Activated CD8-positive, alpha-beta memory T cell treated with anti-CD3 and anti-CD28 coated beads, Interleukin-2, amount 10 ng/mL, durations not matched to agents 7 days and 5 days (primary cell): ENCODE measurements at regions not wholly inside any gene's neighbourhood (a gene's known extent, or its start where the extent isn't known, plus 50 kb on each side); places are given as distances from the start of the nearest gene placed in this dataset.
"Not testable (repeated sequence)": the region's sequence is repeated elsewhere in the genome, so short reads cannot be mapped to it uniquely, and the experiment has no call there.

ENCODE experiments used
- ATAC-seq: fragments of 150-1000 bp; cut with Tn5 transposase; one replicate; pipeline ENCODE4 v1.10.0; 2021; ENCODE audit warnings: moderate library complexity
- CTCF ChIA-PET: fragments of 350-600 bp; sonication (Branson Sonifier 250); formaldehyde crosslinking; loops from one replicate; lab custom pipeline; 2021; ENCODE audit warnings: antibody characterized with exemption; lab: Charles Lee
- DNase-seq: peaks from one replicate; pipeline ENCODE4 v3.0.0-alpha.2; 2020
- H3K27ac Mint-ChIP-seq: one replicate; pipeline ENCODE4 v1.8.0; 2021; ENCODE audit warnings: mild to moderate bottlenecking, mixed read lengths
- H3K27me3 Mint-ChIP-seq: one replicate; pipeline ENCODE4 v1.8.0; 2021; ENCODE audit warnings: mixed read lengths
- H3K36me3 Mint-ChIP-seq: one replicate; pipeline ENCODE4 v1.8.0; 2021; ENCODE audit warnings: mild to moderate bottlenecking, mixed read lengths
- H3K4me1 Mint-ChIP-seq: one replicate; pipeline ENCODE4 v1.8.0; 2021; ENCODE audit warnings: mixed read lengths
- H3K4me3 Mint-ChIP-seq: one replicate; pipeline ENCODE4 v1.8.0; 2021; ENCODE audit warnings: mild to moderate bottlenecking, moderate library complexity, mixed read lengths
- H3K9me3 Mint-ChIP-seq: one replicate; pipeline ENCODE4 v1.8.0; 2022; ENCODE audit warnings: low read depth, mixed read lengths

- H3K4me3 Mint-ChIP-seq, ATAC-seq, DNase-seq, H3K4me1 Mint-ChIP-seq, H3K27ac Mint-ChIP-seq, CTCF ChIA-PET, H3K36me3 Mint-ChIP-seq, H3K27me3 Mint-ChIP-seq, H3K9me3 Mint-ChIP-seq: not testable (repeated sequence)
These were observed 555.7 kb downstream of the TP53TG3F start for GRCh38 chr16:34014841-34015820.

GRCh38 chr16:34018277-34018676, 558.9 kb downstream of the TP53TG3F start:
- H3K9me3 Mint-ChIP-seq, result peaks cover 15% of the 10 kb centered on the region
- H3K4me3 Mint-ChIP-seq, H3K4me1 Mint-ChIP-seq, H3K27me3 Mint-ChIP-seq, ATAC-seq, H3K36me3 Mint-ChIP-seq, H3K27ac Mint-ChIP-seq, CTCF ChIA-PET, DNase-seq: not testable (repeated sequence)

GRCh38 chr16:34050787-34051320, 591.4 kb downstream of the TP53TG3F start:
- H3K27me3 Mint-ChIP-seq, result no peaks in the 10 kb centered on the region
- CTCF ChIA-PET, result no interaction called here

GRCh38 chr16:34054137-34054536, 594.7 kb downstream of the TP53TG3F start:
- peaks cover 7% of the 10 kb centered on the region for H3K36me3 Mint-ChIP-seq
- no peaks in the 10 kb centered on the region for H3K27me3 Mint-ChIP-seq
- DNase-seq, result no peak
- H3K9me3 Mint-ChIP-seq, result peaks cover 19% of the 10 kb centered on the region
- no peak overlapping the region for H3K4me3 Mint-ChIP-seq
- H3K4me1 Mint-ChIP-seq, result no peaks in the 10 kb centered on the region
- no peak overlapping the region for H3K27ac Mint-ChIP-seq
- CTCF ChIA-PET, result no interaction called here
- ATAC-seq, result no peak

More at GRCh38 chr16:34050787-34051320, 591.4 kb downstream of the TP53TG3F start:
- no peak overlapping the region for H3K27ac Mint-ChIP-seq
- DNase-seq (no peak), ATAC-seq (no peak)
- no peak overlapping the region for H3K4me3 Mint-ChIP-seq
- peaks cover 21% of the 10 kb centered on the region for H3K9me3 Mint-ChIP-seq
- H3K36me3 Mint-ChIP-seq, result peaks cover 7% of the 10 kb centered on the region
- H3K4me1 Mint-ChIP-seq, result no peaks in the 10 kb centered on the region

- peaks cover 7% of the 10 kb centered on the region for H3K36me3 Mint-ChIP-seq
- no peak overlapping the region for H3K27ac Mint-ChIP-seq
- CTCF ChIA-PET, result no interaction called here
- peaks cover 19% of the 10 kb centered on the region for H3K9me3 Mint-ChIP-seq
- no peak overlapping the region for H3K4me3 Mint-ChIP-seq
- H3K27me3 Mint-ChIP-seq, result no peaks in the 10 kb centered on the region
- ATAC-seq, result no peak
- H3K4me1 Mint-ChIP-seq, result no peaks in the 10 kb centered on the region
- DNase-seq, result no peak
These were observed 595.6 kb downstream of the TP53TG3F start for GRCh38 chr16:34054969-34055368.

- H3K27me3 Mint-ChIP-seq, H3K27ac Mint-ChIP-seq, DNase-seq, H3K4me3 Mint-ChIP-seq, ATAC-seq, H3K4me1 Mint-ChIP-seq, CTCF ChIA-PET: not testable (repeated sequence)
- Mint-ChIP-seq H3K9me3 (peaks cover 45% of the 10 kb centered on the region), H3K36me3 (peaks cover 28% of the 10 kb centered on the region)
These were observed 603.3 kb downstream of the TP53TG3F start for GRCh38 chr16:34062620-34063253.

GRCh38 chr16:34063498-34064157, 604.2 kb downstream of the TP53TG3F start:
- Mint-ChIP-seq H3K36me3 (peaks cover 28% of the 10 kb centered on the region), H3K9me3 (peaks cover 46% of the 10 kb centered on the region)
- H3K27ac Mint-ChIP-seq, ATAC-seq, DNase-seq, H3K4me1 Mint-ChIP-seq, H3K27me3 Mint-ChIP-seq, H3K4me3 Mint-ChIP-seq, CTCF ChIA-PET: not testable (repeated sequence)

- H3K27ac Mint-ChIP-seq, DNase-seq, H3K4me3 Mint-ChIP-seq, H3K4me1 Mint-ChIP-seq, CTCF ChIA-PET, H3K27me3 Mint-ChIP-seq, ATAC-seq: not testable (repeated sequence)
- H3K36me3 Mint-ChIP-seq, result peaks cover 28% of the 10 kb centered on the region
- peaks cover 48% of the 10 kb centered on the region for H3K9me3 Mint-ChIP-seq
These were observed 605.2 kb downstream of the TP53TG3F start for GRCh38 chr16:34064602-34065001.

- H3K27ac Mint-ChIP-seq, H3K27me3 Mint-ChIP-seq, DNase-seq, H3K4me1 Mint-ChIP-seq, ATAC-seq, H3K4me3 Mint-ChIP-seq, CTCF ChIA-PET: not testable (repeated sequence)
- peaks cover 24% of the 10 kb centered on the region for H3K9me3 Mint-ChIP-seq
- peaks cover 17% of the 10 kb centered on the region for H3K36me3 Mint-ChIP-seq
These were observed 610.3 kb downstream of the TP53TG3F start for GRCh38 chr16:34069731-34070130.

- CTCF ChIA-PET, result no interaction called here
- no peak overlapping the region for H3K4me3 Mint-ChIP-seq
- H3K27me3 Mint-ChIP-seq, result no peaks in the 10 kb centered on the region
- H3K36me3 Mint-ChIP-seq, result peaks cover 21% of the 10 kb centered on the region
- H3K27ac Mint-ChIP-seq, result no peak overlapping the region
- DNase-seq, result no peak
- ATAC-seq, result no peak
- no peaks in the 10 kb centered on the region for H3K4me1 Mint-ChIP-seq
- peaks cover 50% of the 10 kb centered on the region for H3K9me3 Mint-ChIP-seq
These were observed 619.3 kb downstream of the TP53TG3F start for GRCh38 chr16:34078691-34079090.

GRCh38 chr16:34085038-34085437, 625.6 kb downstream of the TP53TG3F start:
- CTCF ChIA-PET, H3K27ac Mint-ChIP-seq, H3K27me3 Mint-ChIP-seq, H3K4me1 Mint-ChIP-seq, ATAC-seq, DNase-seq, H3K4me3 Mint-ChIP-seq: not testable (repeated sequence)
- H3K36me3 Mint-ChIP-seq, result peaks cover 23% of the 10 kb centered on the region
- peaks cover 51% of the 10 kb centered on the region for H3K9me3 Mint-ChIP-seq

GRCh38 chr16:34095006-34095405, 635.6 kb downstream of the TP53TG3F start:
- H3K27ac Mint-ChIP-seq, DNase-seq, H3K4me1 Mint-ChIP-seq, ATAC-seq, CTCF ChIA-PET, H3K27me3 Mint-ChIP-seq, H3K4me3 Mint-ChIP-seq: not testable (repeated sequence)
- H3K9me3 Mint-ChIP-seq, result peaks cover 59% of the 10 kb centered on the region
- peaks cover 36% of the 10 kb centered on the region for H3K36me3 Mint-ChIP-seq

- H3K4me1 Mint-ChIP-seq, DNase-seq, ATAC-seq, H3K27me3 Mint-ChIP-seq, H3K4me3 Mint-ChIP-seq, CTCF ChIA-PET, H3K27ac Mint-ChIP-seq: not testable (repeated sequence)
- H3K9me3 Mint-ChIP-seq, result peaks cover 48% of the 10 kb centered on the region
- H3K36me3 Mint-ChIP-seq, result peaks cover 28% of the 10 kb centered on the region
These were observed 637.5 kb downstream of the TP53TG3F start for GRCh38 chr16:34096911-34097310.
